ENCODE measurements at regions not wholly inside any gene's neighbourhood (a gene's known extent, or its start where the extent isn't known, plus 50 kb on each side); places are given as distances from the start of the nearest gene placed in this dataset.

DNA sequence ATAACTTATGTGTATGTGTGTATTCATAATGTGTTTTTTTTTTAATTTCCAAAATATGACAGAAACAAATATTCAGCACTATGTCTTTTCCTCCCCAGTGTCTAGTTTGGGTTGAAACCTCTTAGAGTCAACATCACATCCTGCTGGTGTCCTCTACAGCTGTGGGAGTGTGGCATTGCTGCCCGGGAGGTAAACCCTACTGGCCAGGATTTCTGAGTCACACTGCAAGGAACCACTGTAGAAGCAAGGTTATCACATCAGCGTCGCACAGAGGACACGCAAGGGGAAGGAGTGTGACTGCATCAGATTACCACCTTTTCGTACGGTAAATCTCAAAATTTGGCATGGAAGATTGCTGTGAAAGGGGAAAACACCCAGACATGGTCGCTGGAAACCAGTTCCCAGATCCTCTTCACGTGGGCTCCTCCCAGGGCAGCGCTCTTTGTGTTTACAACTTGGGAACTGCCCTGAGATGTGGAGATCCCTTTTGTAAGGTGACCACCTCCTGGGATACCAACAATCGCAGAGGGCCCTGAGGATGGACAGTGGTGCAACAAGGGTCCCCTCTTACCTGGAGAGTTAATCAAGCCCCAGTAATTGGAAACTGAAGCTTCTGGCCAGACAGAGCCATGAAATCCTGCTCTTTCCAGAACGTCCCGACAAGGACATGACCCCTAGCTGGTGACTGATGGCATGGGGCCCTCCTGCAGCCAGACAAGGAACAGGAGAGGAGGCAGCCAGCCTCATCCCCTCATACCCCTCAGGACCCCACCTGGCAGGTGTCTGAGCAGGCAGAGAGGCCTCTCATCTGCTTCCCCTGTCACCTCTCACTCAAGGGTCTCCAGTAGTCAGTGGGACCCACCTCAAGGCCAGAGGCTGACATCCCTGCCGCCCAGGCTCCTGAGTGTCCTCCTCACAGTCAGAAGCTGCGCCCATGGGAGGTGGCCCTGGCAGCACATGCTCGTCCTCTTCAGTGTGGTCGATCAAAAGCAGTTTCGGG is 194.7 kb downstream of the MED10 start:
- H3K4me1 ChIP-seq (ENCODE audit: control insufficient read depth in 2 of 2, insufficient read depth in 2 of 2, low read length in 1 of 2) = no peaks in the 10 kb centered on the region
- H3K27ac ChIP-seq (ENCODE audit: low read depth in 2 of 2, low read length in 1 of 2) = no peak overlapping the region
- H3K4me3 ChIP-seq (ENCODE audit: low read depth in 1 of 2, low read length in 2 of 2) = no peak overlapping the region
- no peaks in the 10 kb centered on the region for H3K27me3 ChIP-seq (ENCODE audit: control insufficient read depth in 1 of 2, insufficient read depth in 2 of 2, low read length in 2 of 2)
- H3K36me3 ChIP-seq (ENCODE audit: control insufficient read depth in 2 of 2, insufficient read depth in 2 of 2, low read length in 1 of 2) = no peaks in the 10 kb centered on the region
- no peaks in the 10 kb centered on the region for H3K9me3 ChIP-seq (ENCODE audit: control insufficient read depth in 2 of 2, insufficient read depth in 1 of 2, low read depth in 1 of 2, low read length in 1 of 2)
- 73 to 78% methylated on average over 17 of the region's 17 CpGs for WGBS, 2 donors

DNA sequence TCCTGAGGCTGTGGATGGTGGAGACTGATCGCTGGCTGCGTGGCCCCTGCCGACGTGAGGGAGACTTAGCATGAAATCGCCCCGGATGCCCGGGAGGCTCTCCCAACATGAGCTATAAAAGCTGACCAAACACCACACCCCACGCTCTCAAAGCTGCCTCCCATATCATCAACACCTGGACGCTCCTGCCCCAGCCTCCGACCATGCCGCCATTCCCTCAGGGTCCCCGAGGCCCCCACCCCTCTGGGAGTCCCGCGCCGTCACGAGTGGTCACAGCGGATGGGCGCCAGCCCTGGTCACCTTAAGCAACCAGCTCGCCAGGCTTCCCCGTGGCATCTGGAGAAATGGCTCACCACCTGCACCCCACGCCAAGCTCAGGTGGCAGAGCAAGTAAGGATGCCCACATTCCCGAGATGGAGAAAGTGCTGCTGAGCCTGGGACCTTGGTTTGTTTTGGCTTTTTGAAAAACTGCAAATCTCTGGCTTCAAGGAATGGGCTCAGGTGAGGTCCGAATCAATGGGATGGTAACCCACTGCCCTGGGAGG is 196.0 kb downstream of the MED10 start:
- H3K27me3 ChIP-seq (ENCODE audit: control insufficient read depth in 1 of 2, insufficient read depth in 2 of 2, low read length in 2 of 2) = no peaks in the 10 kb centered on the region
- H3K4me1 ChIP-seq (ENCODE audit: control insufficient read depth in 2 of 2, insufficient read depth in 2 of 2, low read length in 1 of 2) = no peaks in the 10 kb centered on the region
- no peaks in the 10 kb centered on the region for H3K36me3 ChIP-seq (ENCODE audit: control insufficient read depth in 2 of 2, insufficient read depth in 2 of 2, low read length in 1 of 2)
- no peaks in the 10 kb centered on the region for H3K9me3 ChIP-seq (ENCODE audit: control insufficient read depth in 2 of 2, insufficient read depth in 1 of 2, low read depth in 1 of 2, low read length in 1 of 2)
- 81 to 82% methylated on average over 23 of the region's 23 CpGs for WGBS, 2 donors
- no peak overlapping the region for H3K4me3 ChIP-seq (ENCODE audit: low read depth in 1 of 2, low read length in 2 of 2)
- no peak overlapping the region for H3K27ac ChIP-seq (ENCODE audit: low read depth in 2 of 2, low read length in 1 of 2)

DNA sequence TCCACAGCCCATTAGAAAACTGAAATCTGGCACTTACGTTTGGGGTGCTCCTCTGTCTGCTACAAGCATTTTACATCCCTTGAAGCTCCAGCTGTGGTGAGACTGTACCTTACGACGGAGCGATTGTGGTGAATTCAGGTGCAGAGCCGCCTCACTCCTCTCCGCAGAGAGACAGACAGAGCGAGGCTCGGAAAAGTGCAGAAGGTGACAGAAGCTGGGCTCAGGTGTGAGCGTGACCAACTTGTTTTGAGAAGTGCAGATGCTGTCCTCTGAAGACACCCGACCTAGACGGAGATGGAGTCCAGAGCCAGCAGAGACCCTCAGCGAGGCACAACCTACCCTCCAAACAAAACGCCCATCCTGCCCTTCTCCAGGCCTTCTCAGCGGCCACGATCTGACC is 196.5 kb downstream of the MED10 start:
- H3K27me3 ChIP-seq (ENCODE audit: control insufficient read depth in 1 of 2, insufficient read depth in 2 of 2, low read length in 2 of 2) = no peaks in the 10 kb centered on the region
- no peaks in the 10 kb centered on the region for H3K36me3 ChIP-seq (ENCODE audit: control insufficient read depth in 2 of 2, insufficient read depth in 2 of 2, low read length in 1 of 2)
- H3K27ac ChIP-seq (ENCODE audit: low read depth in 2 of 2, low read length in 1 of 2) = no peak overlapping the region
- no peak overlapping the region for H3K4me3 ChIP-seq (ENCODE audit: low read depth in 1 of 2, low read length in 2 of 2)
- 80 to 85% methylated on average over 15 of the region's 15 CpGs for WGBS, 2 donors
- no peaks in the 10 kb centered on the region for H3K9me3 ChIP-seq (ENCODE audit: control insufficient read depth in 2 of 2, insufficient read depth in 1 of 2, low read depth in 1 of 2, low read length in 1 of 2)
- no peaks in the 10 kb centered on the region for H3K4me1 ChIP-seq (ENCODE audit: control insufficient read depth in 2 of 2, insufficient read depth in 2 of 2, low read length in 1 of 2)

GRCh38 chr5:6181147-6181729 is 197.1 kb downstream of the MED10 start:
- H3K27me3 ChIP-seq (ENCODE audit: control insufficient read depth in 1 of 2, insufficient read depth in 2 of 2, low read length in 2 of 2) = no peaks in the 10 kb centered on the region
- no peaks in the 10 kb centered on the region for H3K4me1 ChIP-seq (ENCODE audit: control insufficient read depth in 2 of 2, insufficient read depth in 2 of 2, low read length in 1 of 2)
- 60 to 68% methylated on average over 5 of the region's 5 CpGs for WGBS, 2 donors
- H3K27ac ChIP-seq (ENCODE audit: low read depth in 2 of 2, low read length in 1 of 2) = no peak overlapping the region
- H3K4me3 ChIP-seq (ENCODE audit: low read depth in 1 of 2, low read length in 2 of 2) = no peak overlapping the region
- no peaks in the 10 kb centered on the region for H3K9me3 ChIP-seq (ENCODE audit: control insufficient read depth in 2 of 2, insufficient read depth in 1 of 2, low read depth in 1 of 2, low read length in 1 of 2)
- H3K36me3 ChIP-seq (ENCODE audit: control insufficient read depth in 2 of 2, insufficient read depth in 2 of 2, low read length in 1 of 2) = no peaks in the 10 kb centered on the region

- no peaks in the 10 kb centered on the region for H3K4me1 ChIP-seq (ENCODE audit: control insufficient read depth in 2 of 2, insufficient read depth in 2 of 2, low read length in 1 of 2)
- H3K27ac ChIP-seq (ENCODE audit: low read depth in 2 of 2, low read length in 1 of 2) = no peak overlapping the region
- 80 to 93% methylated on average over 2 of the region's 2 CpGs for WGBS, 2 donors
- no peaks in the 10 kb centered on the region for H3K9me3 ChIP-seq (ENCODE audit: control insufficient read depth in 2 of 2, insufficient read depth in 1 of 2, low read depth in 1 of 2, low read length in 1 of 2)
- H3K27me3 ChIP-seq (ENCODE audit: control insufficient read depth in 1 of 2, insufficient read depth in 2 of 2, low read length in 2 of 2) = no peaks in the 10 kb centered on the region
- H3K36me3 ChIP-seq (ENCODE audit: control insufficient read depth in 2 of 2, insufficient read depth in 2 of 2, low read length in 1 of 2) = no peaks in the 10 kb centered on the region
- H3K4me3 ChIP-seq (ENCODE audit: low read depth in 1 of 2, low read length in 2 of 2) = no peak overlapping the region
Measured at GRCh38 chr5:6180231-6180872, 198.0 kb downstream of the MED10 start.

DNA sequence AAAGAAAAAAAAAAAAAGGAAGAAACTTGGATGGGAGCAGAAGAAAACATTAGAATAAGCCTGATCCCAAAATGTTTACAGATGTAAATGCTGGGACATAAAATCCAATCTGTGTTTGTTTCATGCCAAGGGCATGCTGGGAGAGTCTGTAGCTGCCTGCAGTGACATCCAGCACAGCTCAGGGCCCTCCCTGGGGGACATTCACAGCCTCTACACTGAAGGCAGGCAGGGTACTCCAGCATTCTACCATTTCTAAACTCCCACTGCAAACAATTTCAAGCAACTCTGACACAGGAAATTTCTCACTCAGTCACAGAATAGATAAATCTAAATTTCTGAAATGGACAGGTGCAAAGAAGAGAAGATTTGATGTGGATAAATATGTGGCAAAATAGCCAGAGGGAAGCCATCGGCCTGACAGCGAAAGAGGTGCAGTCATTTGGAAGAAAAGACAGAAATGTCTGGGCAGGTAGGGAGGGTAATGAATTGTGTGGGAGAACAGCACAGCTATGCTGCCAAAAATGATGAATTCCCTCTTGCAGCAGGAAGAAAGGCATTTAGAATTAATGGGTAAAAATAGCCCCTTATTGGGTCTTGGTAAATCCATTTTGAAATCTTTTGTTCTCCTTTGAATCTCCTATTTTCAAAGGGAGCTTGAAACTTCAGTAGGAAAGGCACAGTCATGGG is 199.4 kb downstream of the MED10 start:
- no peak overlapping the region for H3K4me3 ChIP-seq (ENCODE audit: low read depth in 1 of 2, low read length in 2 of 2)
- no peaks in the 10 kb centered on the region for H3K27me3 ChIP-seq (ENCODE audit: control insufficient read depth in 1 of 2, insufficient read depth in 2 of 2, low read length in 2 of 2)
- no peak overlapping the region for H3K27ac ChIP-seq (ENCODE audit: low read depth in 2 of 2, low read length in 1 of 2)
- no peaks in the 10 kb centered on the region for H3K4me1 ChIP-seq (ENCODE audit: control insufficient read depth in 2 of 2, insufficient read depth in 2 of 2, low read length in 1 of 2)
- 55 to 65% methylated on average over 2 of the region's 2 CpGs for WGBS, 2 donors
- no peaks in the 10 kb centered on the region for H3K36me3 ChIP-seq (ENCODE audit: control insufficient read depth in 2 of 2, insufficient read depth in 2 of 2, low read length in 1 of 2)
- no peaks in the 10 kb centered on the region for H3K9me3 ChIP-seq (ENCODE audit: control insufficient read depth in 2 of 2, insufficient read depth in 1 of 2, low read depth in 1 of 2, low read length in 1 of 2)

DNA sequence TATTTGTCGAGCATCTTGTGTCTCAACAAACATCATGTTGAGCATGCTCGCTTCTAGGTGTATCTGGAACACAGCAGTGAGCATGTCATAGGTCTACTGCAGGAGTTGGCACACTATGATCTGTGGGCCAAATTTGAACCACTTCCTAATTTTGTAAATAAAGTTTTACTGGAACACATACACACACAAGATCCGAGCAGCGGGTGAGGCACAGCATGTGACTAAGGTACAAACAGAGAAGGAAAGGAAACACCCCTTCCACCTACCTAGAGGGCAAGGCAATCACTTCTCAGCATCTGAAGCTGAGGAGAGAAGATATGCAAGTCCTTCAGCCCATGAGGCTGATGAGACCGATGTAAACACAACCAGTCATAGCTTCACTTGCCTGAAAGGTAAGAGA is 200.4 kb downstream of the MED10 start:
- WGBS, 2 donors = 81 to 86% methylated on average over 5 of the region's 5 CpGs
- Histone ChIP-seq H3K4me3 (ENCODE audit: low read depth in 1 of 2, low read length in 2 of 2) (no peak overlapping the region), H3K27me3 (ENCODE audit: control insufficient read depth in 1 of 2, insufficient read depth in 2 of 2, low read length in 2 of 2) (no peaks in the 10 kb centered on the region), H3K4me1 (ENCODE audit: control insufficient read depth in 2 of 2, insufficient read depth in 2 of 2, low read length in 1 of 2) (no peaks in the 10 kb centered on the region), H3K27ac (ENCODE audit: low read depth in 2 of 2, low read length in 1 of 2) (no peak overlapping the region), H3K36me3 (ENCODE audit: control insufficient read depth in 2 of 2, insufficient read depth in 2 of 2, low read length in 1 of 2) (no peaks in the 10 kb centered on the region), H3K9me3 (ENCODE audit: control insufficient read depth in 2 of 2, insufficient read depth in 1 of 2, low read depth in 1 of 2, low read length in 1 of 2) (no peaks in the 10 kb centered on the region)

- H3K27me3 ChIP-seq (ENCODE audit: control insufficient read depth in 1 of 2, insufficient read depth in 2 of 2, low read length in 2 of 2) = no peaks in the 10 kb centered on the region
- 64 to 67% methylated on average over 5 of the region's 5 CpGs for WGBS, 2 donors
- no peaks in the 10 kb centered on the region for H3K4me1 ChIP-seq (ENCODE audit: control insufficient read depth in 2 of 2, insufficient read depth in 2 of 2, low read length in 1 of 2)
- no peaks in the 10 kb centered on the region for H3K9me3 ChIP-seq (ENCODE audit: control insufficient read depth in 2 of 2, insufficient read depth in 1 of 2, low read depth in 1 of 2, low read length in 1 of 2)
- H3K27ac ChIP-seq (ENCODE audit: low read depth in 2 of 2, low read length in 1 of 2) = no peak overlapping the region
- H3K36me3 ChIP-seq (ENCODE audit: control insufficient read depth in 2 of 2, insufficient read depth in 2 of 2, low read length in 1 of 2) = no peaks in the 10 kb centered on the region
- no peak overlapping the region for H3K4me3 ChIP-seq (ENCODE audit: low read depth in 1 of 2, low read length in 2 of 2)
Measured at GRCh38 chr5:6176102-6176693, 202.1 kb downstream of the MED10 start.
